H9 (cell line): ENCODE measurements at regions not wholly inside any gene's neighbourhood (a gene's known extent, or its start where the extent isn't known, plus 50 kb on each side); places are given as distances from the start of the nearest gene placed in this dataset.

Experiments used
- DNase-seq: peaks from one replicate; pipeline ENCODE4 v3.0.0-alpha.2; 2017
- H2AFZ ChIP-seq: one replicate; pipeline ENCODE4 v1.6.1; 2013; ENCODE audit warnings: mild to moderate bottlenecking, low read length, control low read depth, moderate library complexity
- H2AK5ac ChIP-seq: 2 replicates; pipeline ENCODE4 v1.6.1; 2013; ENCODE audit warnings: low read length, control low read depth, mixed read lengths; ENCODE audit not compliant: insufficient read length
- H2BK120ac ChIP-seq: one replicate; pipeline ENCODE4 v1.6.1; 2013; ENCODE audit warnings: low read depth, mild to moderate bottlenecking, low read length, control low read depth, inconsistent platforms; ENCODE audit not compliant: poor library complexity, severe bottlenecking
- H2BK12ac ChIP-seq: 2 replicates; pipeline ENCODE4 v1.6.1; 2013; ENCODE audit warnings: low read length, control low read depth, mixed read lengths, low read depth; ENCODE audit not compliant: insufficient read length
- H2BK15ac ChIP-seq: 2 replicates; pipeline ENCODE4 v1.6.1; 2013; ENCODE audit warnings: low read depth, low read length, control low read depth
- H2BK20ac ChIP-seq: one replicate; pipeline ENCODE4 v1.6.1; 2013; ENCODE audit warnings: low read depth, mild to moderate bottlenecking, low read length, control low read depth, inconsistent platforms; ENCODE audit not compliant: poor library complexity, severe bottlenecking
- H2BK5ac ChIP-seq: 2 replicates; pipeline ENCODE4 v1.6.1; 2013; ENCODE audit warnings: low read length, control low read depth, mixed read lengths; ENCODE audit not compliant: insufficient read length
- H3K14ac ChIP-seq: 2 replicates; pipeline ENCODE4 v1.6.1; 2013; ENCODE audit warnings: low read length, control low read depth; ENCODE audit not compliant: insufficient read depth
- H3K18ac ChIP-seq: 2 replicates; pipeline ENCODE4 v1.6.1; 2013; ENCODE audit warnings: low read depth, mild to moderate bottlenecking, mixed read lengths, low read length, control low read depth; ENCODE audit not compliant: insufficient read length
- H3K23ac ChIP-seq: 2 replicates; pipeline ENCODE4 v1.6.1; 2013; ENCODE audit warnings: low read length, control low read depth, mixed read lengths, low read depth; ENCODE audit not compliant: insufficient read length
- H3K23me2 ChIP-seq: 2 replicates; pipeline ENCODE4 v1.6.1; 2013; ENCODE audit warnings: low read depth, mild to moderate bottlenecking, mixed read lengths, low read length, control low read depth; ENCODE audit not compliant: insufficient read length, poor library complexity, severe bottlenecking
- H3K27ac ChIP-seq: 2 replicates; pipeline ENCODE4 v1.5.1; 2013; ENCODE audit warnings: low read length, control low read depth, mixed read lengths, low read depth; ENCODE audit not compliant: insufficient read length
- H3K27me3 ChIP-seq: 2 replicates; pipeline ENCODE4 v1.6.1; 2013; ENCODE audit warnings: low read length, control low read depth, inconsistent platforms; ENCODE audit not compliant: insufficient read depth
- H3K4ac ChIP-seq: 2 replicates; pipeline ENCODE4 v1.6.1; 2013; ENCODE audit warnings: low read depth, mild to moderate bottlenecking, control low read depth, inconsistent platforms, low read length, moderate library complexity
- H3K4me1 ChIP-seq: 2 replicates; pipeline ENCODE4 v1.6.1; 2013; ENCODE audit warnings: low read length, control low read depth, inconsistent platforms; ENCODE audit not compliant: insufficient read depth
- H3K4me2 ChIP-seq: 2 replicates; pipeline ENCODE4 v1.6.1; 2013; ENCODE audit warnings: low read length, control low read depth, mixed read lengths; ENCODE audit not compliant: insufficient read length, insufficient read depth
- H3K56ac ChIP-seq: 2 replicates; pipeline ENCODE4 v1.6.1; 2013; ENCODE audit warnings: low read depth, mild to moderate bottlenecking, mixed read lengths, low read length, control low read depth; ENCODE audit not compliant: insufficient read length
- H3K79me1 ChIP-seq: 2 replicates; pipeline ENCODE4 v1.6.1; 2013; ENCODE audit warnings: low read depth, mild to moderate bottlenecking, moderate library complexity, low read length, control low read depth, inconsistent platforms; ENCODE audit not compliant: insufficient read depth, poor library complexity, severe bottlenecking
- H3K79me2 ChIP-seq: 2 replicates; pipeline ENCODE4 v1.6.1; 2013; ENCODE audit warnings: low read length, control low read depth, inconsistent platforms; ENCODE audit not compliant: insufficient read depth
- H3K9ac ChIP-seq: 2 replicates; pipeline ENCODE4 v1.6.1; 2013; ENCODE audit warnings: low read length, control low read depth, mixed read lengths; ENCODE audit not compliant: insufficient read length; ENCODE audit errors: extremely low read depth
- H3K9me3 ChIP-seq: one replicate; pipeline ENCODE4 v1.6.1; 2013; ENCODE audit warnings: low read depth, low read length, inconsistent platforms; ENCODE audit not compliant: control insufficient read depth
- H3T11ph ChIP-seq: one replicate; pipeline ENCODE4 v1.6.1; 2013; ENCODE audit warnings: mild to moderate bottlenecking, low read length, control low read depth, inconsistent platforms
- H4K20me1 ChIP-seq: one replicate; pipeline ENCODE4 v1.6.1; 2013; ENCODE audit not compliant: control insufficient read depth, insufficient read length, insufficient read depth
- H4K5ac ChIP-seq: 2 replicates; pipeline ENCODE4 v1.6.1; 2013; ENCODE audit warnings: low read depth, mild to moderate bottlenecking, mixed read lengths, low read length, control low read depth; ENCODE audit not compliant: insufficient read length
- H4K8ac ChIP-seq: replicated peaks from 2 replicates; pipeline ENCODE4 v1.6.1; 2013; ENCODE audit warnings: low read length, control low read depth, mixed read lengths, low read depth; ENCODE audit not compliant: insufficient read length
- H4K91ac ChIP-seq: 2 replicates; pipeline ENCODE4 v1.6.1; 2013; ENCODE audit warnings: low read depth, mild to moderate bottlenecking, moderate library complexity, mixed read lengths, low read length, control low read depth; ENCODE audit not compliant: insufficient read length
- H3K27ac Mint-ChIP-seq, 3 experiments: 2 replicates in 2 of 3; 3 replicates in 1 of 3; pipeline ENCODE4 v1.8.0; 2020 to 2021; ENCODE audit warnings: mixed read lengths in 3 of 3, mild to moderate bottlenecking in 1 of 3, moderate library complexity in 1 of 3
- H3K27me3 Mint-ChIP-seq: 2 replicates; pipeline ENCODE4 v1.8.0; 2021; ENCODE audit warnings: low read depth, mild to moderate bottlenecking, moderate library complexity, mixed read lengths
- H3K36me3 Mint-ChIP-seq, 3 experiments: 2 replicates in 2 of 3; 3 replicates in 1 of 3; pipeline ENCODE4 v1.8.0; 2020 to 2021; ENCODE audit warnings: low read depth in 3 of 3, mixed read lengths in 3 of 3; ENCODE audit not compliant: insufficient read depth in 1 of 3
- H3K4me1 Mint-ChIP-seq, 2 experiments: 2 replicates each; pipeline ENCODE4 v1.8.0; 2020; ENCODE audit warnings: mixed read lengths in 2 of 2
- H3K4me3 Mint-ChIP-seq, 2 experiments: 2 replicates in 1 of 2; 3 replicates in 1 of 2; pipeline ENCODE4 v1.8.0; 2020 to 2021; ENCODE audit warnings: mild to moderate bottlenecking in 2 of 2, mixed read lengths in 2 of 2, moderate library complexity in 1 of 2
- H3K9me3 Mint-ChIP-seq, 2 experiments: 2 replicates in 1 of 2; 3 replicates in 1 of 2; pipeline ENCODE4 v1.8.0; 2020; ENCODE audit warnings: mild to moderate bottlenecking in 2 of 2, mixed read lengths in 2 of 2, moderate library complexity in 1 of 2
- CTCF ChIP-seq: fragments of 200-600 bp; sonication (generic); conservative IDR thresholded peaks from 3 replicates; pipeline ENCODE4 v1.8.0; 2021; ENCODE audit warnings: antibody characterized with exemption, mild to moderate bottlenecking
- WGBS: extraction: QIAGEN DNeasy Blood & Tissue Kit; methylation state at CpG from one replicate; pipeline ENCODE4 v1.1.7; 2013; ENCODE audit warnings: missing lambda C conversion rate, low lambda C conversion rate, mixed read lengths; ENCODE audit not compliant: insufficient read length; ENCODE audit errors: extremely low coverage; 5-methylcytosine and 5-hydroxymethylcytosine counted together

GRCh38 chr2:105473011-105473410, 74.2 kb upstream of the FHL2 start:
- H2BK5ac ChIP-seq, result no peak overlapping the region
- H3K4me1 ChIP-seq, result peaks cover 2% of the 10 kb centered on the region; the same call in 1 of the 2 replicates
- no peak overlapping the region for H4K5ac ChIP-seq
- H4K8ac ChIP-seq, result no peak overlapping the region
- no peaks in the 10 kb centered on the region for H3K23me2 ChIP-seq
- H2BK12ac ChIP-seq, result no peak overlapping the region
- H3T11ph ChIP-seq, result no peak overlapping the region
- no peaks in the 10 kb centered on the region for H3K9me3 ChIP-seq
- Mint-ChIP-seq H3K27me3 (no peaks in the 10 kb centered on the region; the same call in none of the 2 replicates), H3K36me3 (peaks cover 0 to 1% (median 0%) of the 10 kb centered on the region in 3 experiments; a peak in 1 of 7 replicates), H3K4me3 (no peak overlapping the region), H3K4me1 (peaks cover 15 to 16% of the 10 kb centered on the region in 2 experiments), H3K9me3 (no peaks in the 10 kb centered on the region), H3K27ac (no peak overlapping the region)
- H3K14ac ChIP-seq, result no peak overlapping the region
- H2AK5ac ChIP-seq, result no peak overlapping the region
- H2BK20ac ChIP-seq, result no peak overlapping the region
- no peak overlapping the region for H3K27ac ChIP-seq
- no CpG with 5 or more reads among the region's 5 CpGs for WGBS
- H3K18ac ChIP-seq, result no peak overlapping the region
- no peak overlapping the region for H3K4me2 ChIP-seq
- no peak for DNase-seq
- no peak for TF ChIP-seq CTCF
- H3K4ac ChIP-seq, result no peak overlapping the region
- no peak overlapping the region for H3K9ac ChIP-seq
- H2AFZ ChIP-seq, result no peak overlapping the region
- H3K56ac ChIP-seq, result no peak overlapping the region
- H3K79me2 ChIP-seq, result no peaks in the 10 kb centered on the region
- H4K91ac ChIP-seq, result no peak overlapping the region
- no peaks in the 10 kb centered on the region for H3K27me3 ChIP-seq
- no peaks in the 10 kb centered on the region for H3K79me1 ChIP-seq
- no peak overlapping the region for H2BK120ac ChIP-seq
- no peaks in the 10 kb centered on the region for H4K20me1 ChIP-seq
- no peak overlapping the region for H2BK15ac ChIP-seq
- H3K23ac ChIP-seq, result no peak overlapping the region
